Suprapubic skin (tissue), 4 donors: ENCODE measurements at regions not wholly inside any gene's neighbourhood (a gene's known extent, or its start where the extent isn't known, plus 50 kb on each side); places are given as distances from the start of the nearest gene placed in this dataset.

ENCODE experiments used
- DNase-seq, 2 donors: peaks; one replicate each; pipeline ENCODE4 v3.0.0-alpha.2; 2019; ENCODE audit warnings: low spot score in 2 of 2
- H3K27ac ChIP-seq: fragments of 200-600 bp; sonication (generic); one replicate; pipeline ENCODE4 v1.5.1; 2019
- H3K27me3 ChIP-seq: fragments of 200-600 bp; sonication (generic); one replicate; pipeline ENCODE4 v1.5.1; 2019
- H3K36me3 ChIP-seq: fragments of 200-600 bp; sonication (generic); one replicate; pipeline ENCODE4 v1.5.1; 2019
- H3K4me1 ChIP-seq: fragments of 200-600 bp; sonication (generic); one replicate; pipeline ENCODE4 v1.5.1; 2019
- H3K4me3 ChIP-seq: fragments of 200-600 bp; sonication (generic); one replicate; pipeline ENCODE4 v1.5.1; 2019; ENCODE audit warnings: mild to moderate bottlenecking
- H3K9me3 ChIP-seq: fragments of 200-600 bp; sonication (generic); one replicate; pipeline ENCODE4 v1.5.1; 2019
- CTCF ChIP-seq, 2 donors: fragments of 200-600 bp in 1 of 2; fragments of 450-650 bp in 1 of 2; sonication (generic) in 1 of 2; IDR thresholded peaks; one replicate each; pipeline ENCODE4 v1.5.1; 2016 to 2019; ENCODE audit warnings: antibody characterized with exemption in 2 of 2, mild to moderate bottlenecking in 1 of 2, moderate library complexity in 1 of 2
- EP300 ChIP-seq: sonication (generic); formaldehyde crosslinking; IDR thresholded peaks from one replicate; pipeline ENCODE4 v1.6.1; 2017; ENCODE audit warnings: antibody characterized with exemption
- POLR2A ChIP-seq, 2 donors: fragments of 450-650 bp; IDR thresholded peaks; one replicate each; pipeline ENCODE4 v1.6.1; 2017; ENCODE audit warnings: antibody characterized with exemption in 2 of 2, mild to moderate bottlenecking in 2 of 2, moderate library complexity in 2 of 2
- POLR2AphosphoS5 ChIP-seq, 3 donors: sonication (generic); formaldehyde crosslinking; IDR thresholded peaks; one replicate each; pipeline ENCODE4 v1.6.1; 2017; ENCODE audit warnings: antibody characterized with exemption in 3 of 3
- WGBS: methylation state at CpG from one replicate; pipeline ENCODE4 v1.1.5; 2018; 5-methylcytosine and 5-hydroxymethylcytosine counted together

DNA sequence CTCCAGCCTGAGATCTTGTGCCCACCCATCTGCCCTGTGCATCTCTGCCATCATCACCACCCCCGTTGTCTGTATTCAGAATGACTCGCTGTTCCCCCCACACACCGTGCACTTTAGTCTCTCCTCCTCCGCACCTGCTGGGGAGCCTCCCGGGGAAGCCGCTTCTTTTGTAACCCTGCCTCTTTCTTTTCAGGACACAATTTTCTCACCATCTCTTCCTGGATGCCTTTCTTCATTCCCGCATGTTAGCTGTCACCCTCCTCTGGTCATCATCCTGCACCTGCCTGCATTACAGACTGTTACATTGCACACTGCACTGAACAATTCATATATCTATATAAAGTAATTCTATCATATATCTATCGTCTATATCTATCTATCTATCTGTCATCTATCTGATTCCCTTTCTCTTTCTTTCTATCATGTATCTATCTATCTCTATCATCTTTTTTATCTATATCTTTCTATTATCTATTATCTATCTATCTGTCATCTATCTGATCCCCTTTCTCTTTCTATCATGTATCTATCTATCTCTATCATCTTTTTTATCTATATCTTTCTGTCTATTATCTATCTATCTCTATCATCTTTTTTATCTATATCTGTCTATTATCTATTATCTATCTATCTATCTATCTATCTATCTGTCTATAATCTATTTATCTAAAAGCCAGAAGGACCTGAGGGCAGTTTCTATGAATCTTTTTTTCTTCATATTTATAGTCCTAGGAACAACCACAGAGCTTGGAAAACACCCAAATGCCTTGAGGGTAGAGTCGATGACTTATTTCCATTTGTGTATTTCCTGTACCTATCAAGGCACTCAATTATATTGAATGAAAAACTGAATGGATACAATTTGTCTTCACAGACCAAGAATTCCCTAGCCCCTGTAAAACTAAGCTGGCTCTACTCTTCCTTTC is 642.5 kb downstream of the ACTR3B start:
- DNase-seq: no peak
- Histone ChIP-seq H3K4me1 (no peaks in the 10 kb centered on the region), H3K27me3 (no peaks in the 10 kb centered on the region), H3K4me3 (no peak overlapping the region), H3K9me3 (no peaks in the 10 kb centered on the region), H3K27ac (no peak overlapping the region), H3K36me3 (no peaks in the 10 kb centered on the region)
- WGBS: 68% methylated on average over 9 of the region's 9 CpGs
- TF ChIP-seq EP300 (no peak), CTCF (IDR thresholded peaks at IDR 0.05) (no peak), POLR2A (IDR thresholded peaks at IDR 0.05) (no peak), POLR2AphosphoS5 (IDR thresholded peaks at IDR 0.05) (no peak)

- no peak overlapping the region for H3K4me3 ChIP-seq
- H3K36me3 ChIP-seq: no peaks in the 10 kb centered on the region
- no peak for TF ChIP-seq POLR2AphosphoS5 (IDR thresholded peaks at IDR 0.05)
- no peak for TF ChIP-seq EP300
- no peak for TF ChIP-seq CTCF (IDR thresholded peaks at IDR 0.05)
- TF ChIP-seq POLR2A (IDR thresholded peaks at IDR 0.05): no peak
- H3K27ac ChIP-seq: no peak overlapping the region
- no peak for DNase-seq
- H3K27me3 ChIP-seq: no peaks in the 10 kb centered on the region
- 99% methylated on average over 6 of the region's 7 CpGs for WGBS
- H3K9me3 ChIP-seq: no peaks in the 10 kb centered on the region
- H3K4me1 ChIP-seq: no peaks in the 10 kb centered on the region
Measured at GRCh38 chr7:153402721-153403541, 643.4 kb downstream of the ACTR3B start.

DNA sequence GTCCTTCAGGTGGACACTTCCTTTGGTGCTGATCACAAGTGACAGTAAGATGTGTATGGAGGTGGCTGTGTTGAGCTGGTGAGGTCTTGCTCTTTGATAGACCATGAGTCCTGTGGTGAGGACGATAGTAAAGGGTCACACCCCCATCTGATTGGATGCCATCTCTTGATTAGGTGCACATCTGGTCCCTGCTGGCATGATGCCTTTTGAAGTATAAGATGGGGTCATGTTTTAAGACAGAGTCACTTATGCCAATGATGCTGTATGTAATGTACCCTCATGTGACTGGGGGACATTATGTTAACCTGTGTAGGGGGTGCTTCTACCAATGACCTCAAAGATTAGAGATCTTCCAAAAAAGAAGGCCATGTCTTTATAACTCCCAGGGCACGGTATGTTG is 644.6 kb downstream of the ACTR3B start:
- Histone ChIP-seq H3K27me3 (no peaks in the 10 kb centered on the region), H3K27ac (no peak overlapping the region), H3K36me3 (no peaks in the 10 kb centered on the region), H3K4me1 (no peaks in the 10 kb centered on the region), H3K4me3 (no peak overlapping the region), H3K9me3 (no peaks in the 10 kb centered on the region)
- WGBS: 100% methylated on average over 2 of the region's 2 CpGs
- no peak for DNase-seq
- no peak for TF ChIP-seq POLR2A (IDR thresholded peaks at IDR 0.05)
- no peak for TF ChIP-seq POLR2AphosphoS5 (IDR thresholded peaks at IDR 0.05)
- TF ChIP-seq EP300: no peak
- TF ChIP-seq CTCF (IDR thresholded peaks at IDR 0.05): no peak

DNA sequence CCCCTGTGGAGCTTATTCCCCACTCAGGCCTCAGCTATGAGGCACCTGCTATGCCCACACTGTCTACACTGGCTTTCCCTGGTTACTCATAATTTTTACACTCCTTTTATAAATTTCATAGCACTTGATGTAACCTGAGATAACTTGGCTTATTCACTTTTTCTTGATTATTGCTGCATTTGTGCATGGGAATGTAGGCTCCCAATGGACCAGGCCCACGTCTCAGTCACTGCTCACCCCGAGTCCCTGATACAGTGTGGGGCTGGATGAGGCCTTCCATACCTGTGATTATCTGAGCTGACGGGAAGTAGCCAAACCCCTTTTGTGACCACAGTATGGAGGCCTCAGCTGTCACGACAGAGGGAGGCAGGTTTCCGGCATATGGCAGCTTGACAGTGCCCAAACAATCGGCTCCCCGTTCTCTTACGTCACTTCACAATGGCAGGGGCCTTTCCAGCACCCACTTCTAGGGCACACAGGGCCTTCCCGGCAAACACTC is 645.3 kb downstream of the ACTR3B start:
- DNase-seq: no peak
- Histone ChIP-seq H3K9me3 (no peaks in the 10 kb centered on the region), H3K4me1 (no peaks in the 10 kb centered on the region), H3K27me3 (no peaks in the 10 kb centered on the region), H3K27ac (no peak overlapping the region), H3K36me3 (no peaks in the 10 kb centered on the region), H3K4me3 (no peak overlapping the region)
- WGBS: 86% methylated on average over 9 of the region's 9 CpGs
- TF ChIP-seq CTCF (IDR thresholded peaks at IDR 0.05) (no peak), POLR2A (IDR thresholded peaks at IDR 0.05) (no peak), EP300 (no peak), POLR2AphosphoS5 (IDR thresholded peaks at IDR 0.05) (no peak)
